ENCODE measurements at regions not wholly inside any gene's neighbourhood (a gene's known extent, or its start where the extent isn't known, plus 50 kb on each side); places are given as distances from the start of the nearest gene placed in this dataset.

DNA sequence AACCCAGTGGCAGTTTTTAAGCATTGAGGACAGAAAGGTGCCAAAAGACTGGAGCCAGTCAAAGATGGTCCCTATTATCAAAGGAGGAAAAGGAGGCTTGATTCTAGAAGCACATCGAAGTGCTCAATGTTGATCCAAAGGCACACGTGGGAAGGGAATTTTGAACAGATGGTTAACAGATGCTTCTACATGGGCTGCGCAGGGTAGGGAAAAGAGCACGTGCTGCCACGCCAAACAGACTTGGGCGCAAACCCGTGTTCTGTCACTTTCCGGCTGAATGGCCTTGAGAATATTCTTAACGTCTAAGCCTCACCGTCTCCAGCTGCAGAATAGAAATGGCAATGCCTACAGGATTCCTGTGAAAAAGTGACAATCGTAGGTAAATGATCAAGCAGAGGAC is 217.9 kb upstream of the MTNR1B start:
- TF ChIP-seq CTCF (IDR thresholded peaks at IDR 0.05; ENCODE audit: borderline replicate concordance, extremely low read depth, low read length, poor library complexity, severe bottlenecking) (no peak), EZH2 (IDR thresholded peaks at IDR 0.05; ENCODE audit: borderline replicate concordance, low read depth, low read length, severe bottlenecking) (no peak)
